ENCODE measurements at regions not wholly inside any gene's neighbourhood (a gene's known extent, or its start where the extent isn't known, plus 50 kb on each side); places are given as distances from the start of the nearest gene placed in this dataset.
"Not testable (repeated sequence)": the region's sequence is repeated elsewhere in the genome, so short reads cannot be mapped to it uniquely, and the experiment has no call there.

- CTCF ChIA-PET, result no interaction called here
- Histone ChIP-seq H3K27me3 (ENCODE audit: control insufficient read depth in 2 of 2, insufficient read depth in 2 of 2, low read length in 2 of 2) (no peaks in the 10 kb centered on the region), H3K9me3 (ENCODE audit: control insufficient read depth in 2 of 3, low read length in 3 of 3) (no peaks in the 10 kb centered on the region), H3K4me1 (ENCODE audit: control insufficient read depth in 2 of 2, insufficient read depth in 2 of 2, low read length in 2 of 2) (no peaks in the 10 kb centered on the region), H3K27ac (ENCODE audit: low read depth, low read length) (no peak overlapping the region), H3K4me3 (ENCODE audit: low read length) (no peak overlapping the region), H3K36me3 (ENCODE audit: control insufficient read depth in 2 of 3, insufficient read depth in 3 of 3, low read length in 3 of 3) (no peaks in the 10 kb centered on the region)
- H3K4me1 Mint-ChIP-seq, result no peaks in the 10 kb centered on the region
- H3K9me3 Mint-ChIP-seq, result peaks cover 0 to 13% (median 7%) of the 10 kb centered on the region in 11 donors
- no peaks in the 10 kb centered on the region for H3K27me3 Mint-ChIP-seq
- H3K36me3 Mint-ChIP-seq, result peaks cover 0 to 3% (median 0%) of the 10 kb centered on the region in 5 donors
- ATAC-seq (no peak), DNase-seq (no peak)
- no peak overlapping the region for H3K4me3 Mint-ChIP-seq
- intact Hi-C loops (cut with micrococcal nuclease), result no loop called here
- no peak overlapping the region for H3K27ac Mint-ChIP-seq
- POLR2A ChIA-PET, result no interaction called here
Measured at GRCh38 chr3:164023480-164023879, 1054.8 kb downstream of the SI start.

- Mint-ChIP-seq H3K36me3 (no peaks in the 10 kb centered on the region), H3K27me3 (no peaks in the 10 kb centered on the region), H3K4me3 (no peak overlapping the region), H3K9me3 (peaks cover 0 to 4% (median 0%) of the 10 kb centered on the region in 11 donors), H3K4me1 (no peaks in the 10 kb centered on the region), H3K27ac (no peak overlapping the region)
- Histone ChIP-seq H3K36me3 (ENCODE audit: control insufficient read depth in 2 of 3, insufficient read depth in 3 of 3, low read length in 3 of 3) (no peaks in the 10 kb centered on the region), H3K27ac (ENCODE audit: low read depth, low read length) (no peak overlapping the region), H3K27me3 (ENCODE audit: control insufficient read depth in 2 of 2, insufficient read depth in 2 of 2, low read length in 2 of 2) (no peaks in the 10 kb centered on the region), H3K4me1 (ENCODE audit: control insufficient read depth in 2 of 2, insufficient read depth in 2 of 2, low read length in 2 of 2) (no peaks in the 10 kb centered on the region), H3K4me3 (ENCODE audit: low read length) (no peak overlapping the region), H3K9me3 (ENCODE audit: control insufficient read depth in 2 of 3, low read length in 3 of 3) (no peaks in the 10 kb centered on the region)
- intact Hi-C loops (cut with micrococcal nuclease), result no loop called here
- ATAC-seq (no peak), DNase-seq (no peak)
- ChIA-PET POLR2A (no interaction called here), CTCF (no interaction called here)
Measured at GRCh38 chr3:164018500-164018899, 1059.8 kb downstream of the SI start.

DNA sequence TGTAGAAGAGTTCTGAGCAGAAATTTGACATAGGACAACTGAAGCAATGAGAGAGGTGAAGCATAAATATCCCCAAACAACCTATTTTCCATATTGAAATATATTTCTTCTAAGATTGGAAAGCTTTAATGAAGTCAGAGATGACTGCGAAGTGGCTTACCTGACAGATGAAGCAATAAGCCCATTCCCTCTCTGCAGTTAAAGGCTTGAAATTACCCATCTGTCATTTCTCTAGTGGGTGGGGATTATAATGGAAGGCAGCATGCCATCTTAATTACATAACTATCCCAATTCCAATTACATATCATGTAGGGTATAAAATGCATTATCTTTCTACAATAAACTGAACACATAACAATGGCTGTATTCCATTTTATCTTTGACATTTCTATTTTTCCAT, 1070.5 kb downstream of the SI start:
- no peak overlapping the region for H3K4me3 Mint-ChIP-seq

GRCh38 chr3:164004205-164004604, 1074.1 kb downstream of the SI start:
- H3K27ac ChIP-seq (ENCODE audit: low read depth, low read length), result no peak overlapping the region
- H3K27ac Mint-ChIP-seq, result no peak overlapping the region
- H3K36me3 ChIP-seq (ENCODE audit: control insufficient read depth in 2 of 3, insufficient read depth in 3 of 3, low read length in 3 of 3), result no peaks in the 10 kb centered on the region
- no peaks in the 10 kb centered on the region for H3K4me1 ChIP-seq (ENCODE audit: control insufficient read depth in 2 of 2, insufficient read depth in 2 of 2, low read length in 2 of 2)
- no peaks in the 10 kb centered on the region for H3K4me1 Mint-ChIP-seq
- CTCF ChIA-PET, result no interaction called here
- H3K27me3 ChIP-seq (ENCODE audit: control insufficient read depth in 2 of 2, insufficient read depth in 2 of 2, low read length in 2 of 2), result no peaks in the 10 kb centered on the region
- H3K4me3 Mint-ChIP-seq, result no peak overlapping the region
- no peaks in the 10 kb centered on the region for H3K36me3 Mint-ChIP-seq
- H3K9me3 Mint-ChIP-seq, result peaks cover 0 to 11% (median 4%) of the 10 kb centered on the region in 11 donors
- no peak for DNase-seq
- POLR2A ChIA-PET, result no interaction called here
- no peaks in the 10 kb centered on the region for H3K9me3 ChIP-seq (ENCODE audit: control insufficient read depth in 2 of 3, low read length in 3 of 3)
- intact Hi-C loops (cut with micrococcal nuclease), result no loop called here
- no peak for ATAC-seq
- no peak overlapping the region for H3K4me3 ChIP-seq (ENCODE audit: low read length)
- no peaks in the 10 kb centered on the region for H3K27me3 Mint-ChIP-seq

More for the DNA sequence above, 1070.5 kb downstream of the SI start:
- Histone ChIP-seq H3K27me3 (ENCODE audit: control insufficient read depth in 2 of 2, insufficient read depth in 2 of 2, low read length in 2 of 2) (no peaks in the 10 kb centered on the region), H3K4me1 (ENCODE audit: control insufficient read depth in 2 of 2, insufficient read depth in 2 of 2, low read length in 2 of 2) (no peaks in the 10 kb centered on the region), H3K9me3 (ENCODE audit: control insufficient read depth in 2 of 3, low read length in 3 of 3) (no peaks in the 10 kb centered on the region), H3K4me3 (ENCODE audit: low read length) (no peak overlapping the region), H3K36me3 (ENCODE audit: control insufficient read depth in 2 of 3, insufficient read depth in 3 of 3, low read length in 3 of 3) (no peaks in the 10 kb centered on the region), H3K27ac (ENCODE audit: low read depth, low read length) (no peak overlapping the region)
- Mint-ChIP-seq H3K36me3 (no peaks in the 10 kb centered on the region), H3K27me3 (no peaks in the 10 kb centered on the region), H3K9me3 (peaks cover 0 to 9% (median 3%) of the 10 kb centered on the region in 11 donors), H3K27ac (no peak overlapping the region), H3K4me1 (no peaks in the 10 kb centered on the region)
- ATAC-seq (no peak), DNase-seq (no peak)
- intact Hi-C loops (cut with micrococcal nuclease), result no loop called here
- POLR2A ChIA-PET, result no interaction called here
- CTCF ChIA-PET, result no interaction called here

- H3K4me1 Mint-ChIP-seq; H3K4me3 Mint-ChIP-seq; intact Hi-C loops (cut with micrococcal nuclease); H3K36me3 ChIP-seq (ENCODE audit: control insufficient read depth in 2 of 3, insufficient read depth in 3 of 3, low read length in 3 of 3); H3K27me3 ChIP-seq (ENCODE audit: control insufficient read depth in 2 of 2, insufficient read depth in 2 of 2, low read length in 2 of 2); H3K36me3 Mint-ChIP-seq; CTCF ChIA-PET; H3K4me1 ChIP-seq (ENCODE audit: control insufficient read depth in 2 of 2, insufficient read depth in 2 of 2, low read length in 2 of 2); H3K27ac Mint-ChIP-seq; DNase-seq; H3K4me3 ChIP-seq (ENCODE audit: low read length); H3K27me3 Mint-ChIP-seq; POLR2A ChIA-PET; H3K9me3 ChIP-seq (ENCODE audit: control insufficient read depth in 2 of 3, low read length in 3 of 3); H3K27ac ChIP-seq (ENCODE audit: low read depth, low read length); ATAC-seq: not testable (repeated sequence)
- H3K9me3 Mint-ChIP-seq, result peaks cover 0 to 17% (median 5%) of the 10 kb centered on the region in 11 donors
Measured at GRCh38 chr3:164003016-164003415, 1075.3 kb downstream of the SI start.

DNA sequence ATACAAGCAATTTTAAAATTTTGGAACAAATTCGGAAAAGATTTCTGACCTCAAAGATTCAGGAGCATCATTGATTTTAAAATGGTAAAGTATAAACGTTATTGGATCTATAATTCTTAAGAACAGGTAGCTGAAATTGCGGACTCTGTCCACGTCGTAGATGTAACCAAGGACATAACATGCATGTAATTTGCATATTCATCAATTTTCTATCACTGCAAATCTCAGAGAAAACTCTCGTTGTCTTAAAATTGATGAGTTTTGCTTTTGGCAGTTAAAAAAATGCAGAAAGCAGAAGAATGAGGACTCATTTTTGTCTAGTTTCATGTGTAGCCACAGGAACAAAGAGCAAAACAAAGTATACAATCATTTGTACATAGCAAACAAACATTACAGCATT, 1094.4 kb downstream of the SI start:
- DNase-seq (no peak), ATAC-seq (no peak)
- peaks cover 0 to 32% (median 3%) of the 10 kb centered on the region in 11 donors for H3K9me3 Mint-ChIP-seq
- H3K4me3 ChIP-seq (ENCODE audit: low read length), result no peak overlapping the region
- no peaks in the 10 kb centered on the region for H3K4me1 Mint-ChIP-seq
- H3K27me3 Mint-ChIP-seq, result no peaks in the 10 kb centered on the region
- H3K9me3 ChIP-seq (ENCODE audit: control insufficient read depth in 2 of 3, low read length in 3 of 3), result no peaks in the 10 kb centered on the region
- no peak overlapping the region for H3K4me3 Mint-ChIP-seq
- intact Hi-C loops (cut with micrococcal nuclease), result no loop called here
- H3K36me3 Mint-ChIP-seq, result no peaks in the 10 kb centered on the region
- no peak overlapping the region for H3K27ac ChIP-seq (ENCODE audit: low read depth, low read length)
- no peak overlapping the region for H3K27ac Mint-ChIP-seq
- no peaks in the 10 kb centered on the region for H3K27me3 ChIP-seq (ENCODE audit: control insufficient read depth in 2 of 2, insufficient read depth in 2 of 2, low read length in 2 of 2)
- POLR2A ChIA-PET, result no interaction called here
- CTCF ChIA-PET, result no interaction called here
- H3K36me3 ChIP-seq (ENCODE audit: control insufficient read depth in 2 of 3, insufficient read depth in 3 of 3, low read length in 3 of 3), result no peaks in the 10 kb centered on the region
- H3K4me1 ChIP-seq (ENCODE audit: control insufficient read depth in 2 of 2, insufficient read depth in 2 of 2, low read length in 2 of 2), result no peaks in the 10 kb centered on the region

GRCh38 chr3:163971861-163972260, 1106.4 kb downstream of the SI start:
- Mint-ChIP-seq H3K4me1 (no peaks in the 10 kb centered on the region), H3K4me3 (no peak overlapping the region), H3K36me3 (no peaks in the 10 kb centered on the region), H3K27me3 (no peaks in the 10 kb centered on the region), H3K27ac (no peak overlapping the region), H3K9me3 (peaks cover 0 to 12% (median 4%) of the 10 kb centered on the region in 11 donors)
- intact Hi-C loops (cut with micrococcal nuclease), result no loop called here
- H3K27ac ChIP-seq (ENCODE audit: low read depth, low read length), result no peak overlapping the region
- no peak overlapping the region for H3K4me3 ChIP-seq (ENCODE audit: low read length)
- no peaks in the 10 kb centered on the region for H3K4me1 ChIP-seq (ENCODE audit: control insufficient read depth in 2 of 2, insufficient read depth in 2 of 2, low read length in 2 of 2)
- ChIA-PET POLR2A (no interaction called here), CTCF (no interaction called here)
- H3K27me3 ChIP-seq (ENCODE audit: control insufficient read depth in 2 of 2, insufficient read depth in 2 of 2, low read length in 2 of 2), result no peaks in the 10 kb centered on the region
- no peaks in the 10 kb centered on the region for H3K9me3 ChIP-seq (ENCODE audit: control insufficient read depth in 2 of 3, low read length in 3 of 3)
- ATAC-seq (no peak), DNase-seq (no peak)
- no peaks in the 10 kb centered on the region for H3K36me3 ChIP-seq (ENCODE audit: control insufficient read depth in 2 of 3, insufficient read depth in 3 of 3, low read length in 3 of 3)

All from naive thymus-derived CD4-positive, alpha-beta T cell (primary cell).